VCaP (cell line): ENCODE measurements at regions not wholly inside any gene's neighbourhood (a gene's known extent, or its start where the extent isn't known, plus 50 kb on each side); places are given as distances from the start of the nearest gene placed in this dataset.

Experiments used
- H3K27ac ChIP-seq: fragments of 450-650 bp; 2 replicates; pipeline ENCODE4 v1.5.1; 2017
- TF ChIP-seq, protein P1 (sequence below): fragments of 450-650 bp; conservative IDR thresholded peaks from 2 replicates; pipeline ENCODE4 v1.5.1; 2017; ENCODE audit warnings: mild to moderate bottlenecking, moderate library complexity

DNA sequence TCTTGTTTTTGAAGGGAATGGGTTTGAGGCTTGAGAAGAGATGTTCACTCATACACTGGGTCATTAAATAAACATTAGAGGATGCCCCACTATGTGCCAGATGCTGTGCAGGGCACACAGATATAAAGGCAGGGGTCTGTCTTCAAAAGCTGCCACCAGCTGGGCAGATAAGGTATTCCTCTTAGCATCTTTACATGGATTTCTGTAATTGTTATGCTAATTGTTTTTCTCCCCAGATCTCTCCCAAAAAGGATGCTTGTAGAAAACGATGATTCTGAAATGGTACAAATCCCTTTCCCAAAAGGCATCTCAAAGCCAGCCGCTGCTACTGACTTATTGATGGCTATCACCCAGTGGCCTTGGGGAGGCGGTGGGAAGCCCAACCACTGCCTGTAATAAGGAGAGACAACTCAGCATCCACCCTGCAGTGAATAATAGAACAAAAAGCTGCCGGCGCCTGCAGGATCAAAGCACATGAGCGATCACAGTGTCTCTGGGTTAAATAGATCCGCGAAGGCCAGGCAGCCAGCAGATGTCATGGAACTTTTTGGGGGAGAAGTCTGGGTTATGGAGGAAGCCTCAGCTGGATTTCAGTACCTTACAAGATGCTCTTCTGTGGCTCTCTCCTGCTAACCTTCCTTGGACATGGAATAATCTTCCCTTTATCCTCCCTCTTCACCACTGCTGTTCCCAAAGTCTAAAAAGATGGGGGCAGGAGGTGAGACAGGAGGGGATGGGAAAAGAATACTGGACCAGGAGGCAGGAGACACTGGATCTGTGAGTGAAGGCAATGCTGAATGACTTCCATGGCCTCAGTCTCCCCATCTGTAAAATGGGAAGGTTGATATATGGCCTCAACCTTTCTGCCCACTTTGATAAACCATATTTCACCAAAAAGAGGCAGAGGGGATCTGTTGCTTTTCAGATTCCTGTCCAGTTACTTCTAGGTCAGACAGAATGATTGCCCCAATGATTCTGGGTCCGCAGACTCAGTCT is 54.8 kb upstream of the CD34 start:
- H3K27ac ChIP-seq, result no peak overlapping the region; the same call in 1 of the 2 replicates
- TF ChIP-seq, protein P1, sequence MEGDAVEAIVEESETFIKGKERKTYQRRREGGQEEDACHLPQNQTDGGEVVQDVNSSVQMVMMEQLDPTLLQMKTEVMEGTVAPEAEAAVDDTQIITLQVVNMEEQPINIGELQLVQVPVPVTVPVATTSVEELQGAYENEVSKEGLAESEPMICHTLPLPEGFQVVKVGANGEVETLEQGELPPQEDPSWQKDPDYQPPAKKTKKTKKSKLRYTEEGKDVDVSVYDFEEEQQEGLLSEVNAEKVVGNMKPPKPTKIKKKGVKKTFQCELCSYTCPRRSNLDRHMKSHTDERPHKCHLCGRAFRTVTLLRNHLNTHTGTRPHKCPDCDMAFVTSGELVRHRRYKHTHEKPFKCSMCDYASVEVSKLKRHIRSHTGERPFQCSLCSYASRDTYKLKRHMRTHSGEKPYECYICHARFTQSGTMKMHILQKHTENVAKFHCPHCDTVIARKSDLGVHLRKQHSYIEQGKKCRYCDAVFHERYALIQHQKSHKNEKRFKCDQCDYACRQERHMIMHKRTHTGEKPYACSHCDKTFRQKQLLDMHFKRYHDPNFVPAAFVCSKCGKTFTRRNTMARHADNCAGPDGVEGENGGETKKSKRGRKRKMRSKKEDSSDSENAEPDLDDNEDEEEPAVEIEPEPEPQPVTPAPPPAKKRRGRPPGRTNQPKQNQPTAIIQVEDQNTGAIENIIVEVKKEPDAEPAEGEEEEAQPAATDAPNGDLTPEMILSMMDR, result no peak

DNA sequence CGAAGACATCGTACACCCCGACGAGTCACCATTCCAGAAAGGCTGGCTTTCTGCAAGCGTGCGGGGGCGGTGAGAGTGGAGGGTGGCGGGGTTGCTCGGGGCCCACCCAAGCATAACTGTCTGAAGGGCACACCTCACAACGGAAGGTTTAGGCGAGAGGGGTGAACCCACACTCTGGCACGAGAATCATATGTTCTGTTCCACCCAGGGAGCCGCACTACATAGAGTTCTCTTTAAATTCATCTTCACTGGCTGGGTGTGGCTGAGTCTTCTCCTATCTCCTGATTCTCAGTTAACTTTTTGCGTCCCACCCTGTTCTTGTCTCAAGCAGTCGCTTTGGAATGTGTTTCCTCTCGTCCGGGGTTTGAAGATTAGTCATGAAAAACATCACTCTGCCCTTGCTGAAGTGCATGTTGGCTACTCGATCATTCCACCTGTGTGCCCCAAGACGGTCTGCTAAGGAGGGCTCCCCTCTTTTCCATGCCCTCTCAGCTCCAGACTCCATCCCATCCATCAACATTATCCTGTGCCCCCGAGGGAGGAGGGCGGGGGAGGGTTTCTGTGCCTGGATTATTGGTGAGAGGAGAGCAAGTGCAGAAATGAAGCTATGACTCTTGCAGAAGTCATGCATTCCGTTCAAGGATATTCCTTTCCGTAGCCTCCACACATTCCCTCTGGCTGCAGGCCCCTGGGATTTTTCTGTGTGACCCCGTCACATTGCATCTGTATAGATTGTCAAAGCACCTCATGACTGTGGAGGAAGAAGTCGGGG is 53.5 kb upstream of the CD34 start:
- H3K27ac ChIP-seq, result peak overlapping the region; percentile 94
- TF ChIP-seq, protein P1, result no peak

DNA sequence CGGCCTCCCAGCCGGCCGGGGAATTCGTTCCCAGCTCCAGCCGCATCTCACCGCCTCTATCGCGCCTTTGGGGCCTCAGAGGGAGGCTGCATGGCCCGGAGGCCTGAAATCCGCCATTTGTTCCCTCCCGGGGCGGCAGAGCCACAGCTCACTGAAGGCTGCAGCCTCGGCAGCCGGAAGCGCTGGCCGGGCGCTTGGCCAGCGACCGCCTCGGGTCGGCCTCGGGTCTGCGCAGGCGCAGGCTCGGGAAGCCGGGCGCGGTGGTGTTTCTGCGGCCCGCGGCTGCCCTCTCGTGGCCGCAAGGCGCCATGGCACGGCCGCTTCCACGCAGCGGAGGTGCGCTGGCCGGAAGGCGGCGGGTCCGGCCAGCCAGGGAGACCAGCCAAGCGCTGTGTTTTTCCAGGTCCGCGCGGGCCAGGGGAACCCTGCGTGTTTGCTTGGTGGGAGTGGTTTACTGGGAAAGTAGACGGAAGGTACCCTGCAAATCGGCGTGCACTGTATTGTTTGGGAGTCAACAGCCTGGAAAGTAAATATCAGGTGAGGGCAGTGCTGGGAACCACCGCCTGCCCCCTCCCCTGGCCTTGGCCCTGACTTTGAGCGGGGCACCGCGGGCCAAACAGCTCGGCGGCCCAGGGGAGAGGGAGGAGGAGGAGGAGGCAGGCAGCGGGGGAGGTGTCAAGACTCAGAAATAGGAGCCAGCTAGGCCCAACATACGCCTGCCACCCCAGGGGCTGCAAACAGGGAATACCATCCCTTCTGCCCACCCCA is 52.7 kb upstream of the CD34 start:
- TF ChIP-seq, protein P1, result peak; percentile 96
- H3K27ac ChIP-seq, result peak overlapping the region; percentile 94

DNA sequence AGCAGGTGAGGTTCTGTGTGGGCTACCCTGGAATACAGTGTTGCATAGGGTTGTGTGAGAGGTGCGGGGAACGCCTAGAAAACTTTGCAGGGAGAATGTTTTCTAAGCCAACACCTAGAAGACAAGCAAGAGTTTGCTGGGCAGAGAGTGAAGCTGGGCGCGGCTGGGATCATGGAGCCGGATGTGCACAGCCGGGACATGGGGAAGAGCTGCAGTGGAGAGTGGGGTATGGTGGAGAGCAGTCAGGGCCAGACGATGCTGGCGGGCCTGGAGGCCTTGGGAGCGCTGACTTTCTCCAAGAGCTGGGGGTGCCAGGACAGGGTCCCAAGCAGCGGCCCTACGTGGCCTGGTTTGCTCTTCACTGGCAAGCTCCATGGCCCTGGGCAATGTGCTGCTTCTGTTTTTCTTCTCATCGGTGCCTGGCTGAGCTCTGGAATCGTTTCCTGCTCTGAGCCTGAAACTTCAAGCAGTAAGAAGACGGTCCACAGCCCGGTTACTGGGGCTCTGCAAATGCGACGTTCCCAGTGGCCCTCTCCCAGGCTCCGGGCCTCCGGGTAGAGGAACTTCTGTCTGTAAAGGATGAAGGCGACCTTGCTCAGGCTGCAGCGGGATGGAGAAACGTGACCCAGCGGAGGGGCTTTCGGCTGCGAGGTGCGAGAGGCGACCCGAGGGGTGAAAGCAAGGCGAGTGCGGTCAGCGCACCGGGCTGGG is 51.9 kb upstream of the CD34 start:
- peak overlapping the region; percentile 94 for H3K27ac ChIP-seq
- TF ChIP-seq, protein P1, result no peak
